Hepatocyte (in vitro differentiated cells): ENCODE measurements at regions not wholly inside any gene's neighbourhood (a gene's known extent, or its start where the extent isn't known, plus 50 kb on each side); places are given as distances from the start of the nearest gene placed in this dataset.

Experiments used
- EZH2phosphoT487 ChIP-seq: fragments of 200-600 bp; sonication (generic); IDR thresholded peaks from one replicate; pipeline ENCODE4 v1.6.1; 2018; ENCODE audit warnings: antibody characterized with exemption, mild to moderate bottlenecking, low read depth, moderate library complexity; ENCODE audit not compliant: unreplicated experiment, severe bottlenecking
- TF ChIP-seq, protein P1 (sequence below): fragments of 200-600 bp; sonication (generic); IDR thresholded peaks from 2 replicates; pipeline ENCODE4 v1.5.1; 2016; ENCODE audit warnings: antibody characterized with exemption, mild to moderate bottlenecking; ENCODE audit not compliant: poor library complexity

GRCh38 chr7:23907012-23907411 lies 197.0 kb downstream of the STK31 start:
- TF ChIP-seq, protein P1, sequence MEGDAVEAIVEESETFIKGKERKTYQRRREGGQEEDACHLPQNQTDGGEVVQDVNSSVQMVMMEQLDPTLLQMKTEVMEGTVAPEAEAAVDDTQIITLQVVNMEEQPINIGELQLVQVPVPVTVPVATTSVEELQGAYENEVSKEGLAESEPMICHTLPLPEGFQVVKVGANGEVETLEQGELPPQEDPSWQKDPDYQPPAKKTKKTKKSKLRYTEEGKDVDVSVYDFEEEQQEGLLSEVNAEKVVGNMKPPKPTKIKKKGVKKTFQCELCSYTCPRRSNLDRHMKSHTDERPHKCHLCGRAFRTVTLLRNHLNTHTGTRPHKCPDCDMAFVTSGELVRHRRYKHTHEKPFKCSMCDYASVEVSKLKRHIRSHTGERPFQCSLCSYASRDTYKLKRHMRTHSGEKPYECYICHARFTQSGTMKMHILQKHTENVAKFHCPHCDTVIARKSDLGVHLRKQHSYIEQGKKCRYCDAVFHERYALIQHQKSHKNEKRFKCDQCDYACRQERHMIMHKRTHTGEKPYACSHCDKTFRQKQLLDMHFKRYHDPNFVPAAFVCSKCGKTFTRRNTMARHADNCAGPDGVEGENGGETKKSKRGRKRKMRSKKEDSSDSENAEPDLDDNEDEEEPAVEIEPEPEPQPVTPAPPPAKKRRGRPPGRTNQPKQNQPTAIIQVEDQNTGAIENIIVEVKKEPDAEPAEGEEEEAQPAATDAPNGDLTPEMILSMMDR, result no peak
- TF ChIP-seq EZH2phosphoT487, result no peak
